ENCODE measurements at regions not wholly inside any gene's neighbourhood (a gene's known extent, or its start where the extent isn't known, plus 50 kb on each side); places are given as distances from the start of the nearest gene placed in this dataset.

DNA sequence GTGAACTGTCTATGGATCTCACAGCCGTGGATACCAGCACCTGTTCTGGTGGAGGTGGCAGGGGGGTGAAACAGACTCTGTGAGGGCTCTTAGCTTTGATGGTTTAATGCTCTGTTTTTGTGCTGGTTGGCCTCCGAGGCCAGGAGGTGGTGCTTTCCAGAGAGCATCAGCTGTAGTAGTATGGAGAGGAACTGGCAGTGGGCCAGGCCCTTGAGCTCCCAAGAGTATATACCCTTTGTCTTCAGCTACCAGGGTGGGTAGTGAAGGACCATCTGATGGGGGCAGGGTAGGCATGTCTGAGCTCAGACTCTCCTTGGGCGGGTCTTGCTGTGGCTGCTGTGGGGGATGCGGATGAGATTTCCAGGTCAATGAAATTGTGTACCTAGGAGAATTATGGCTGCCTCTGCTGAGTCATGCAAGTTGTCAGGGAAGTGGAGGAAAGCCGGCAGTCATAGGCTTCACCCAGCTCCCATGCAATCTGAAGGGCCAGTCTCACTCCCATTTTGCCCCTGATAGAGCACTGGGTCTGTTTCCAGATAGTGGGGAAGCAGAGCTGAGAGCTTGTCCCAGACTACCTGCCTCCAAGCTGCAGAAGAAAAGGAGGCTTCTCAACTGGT is 102.7 kb upstream of the AHI1 start:
- intact Hi-C loops (cut with micrococcal nuclease; ENCODE audit: unreplicated experiment), result no loop called here
- ChIA-PET POLR2A (no interaction called here), CTCF (ENCODE audit: low intra/inter-chr PET ratio, low total read pairs) (no interaction called here)
- BruUV-seq (replicated peaks), result no TSS peak
- no peaks in the 10 kb centered on the region for H3K36me3 ChIP-seq (replicated peaks in 1 of 2; ENCODE audit: control insufficient read depth in 1 of 2, insufficient read depth in 2 of 2, low read length in 2 of 2)
- H3K4me1 ChIP-seq (ENCODE audit: insufficient read depth, low read length), result no peaks in the 10 kb centered on the region
- H4K20me1 ChIP-seq (ENCODE audit: insufficient read depth, low read length), result no peaks in the 10 kb centered on the region
- H3K9me3 ChIP-seq (ENCODE audit: low read length), result no peaks in the 10 kb centered on the region
- H3K4me3 ChIP-seq (replicated peaks in 1 of 3; ENCODE audit: insufficient read depth in 1 of 3, low read depth in 2 of 3, low read length in 3 of 3), result no peak overlapping the region
- in situ Hi-C loops (cut with HindIII; ENCODE audit: extremely low pct_ligation_motif_present, low pct_unique_long_range_greater_than_20kb), result no loop called here
- no peak for FAIRE-seq
- 18% methylated on average over 5 of the region's 5 CpGs for WGBS (ENCODE audit: low lambda C conversion rate)
- no peak for DNase-seq (ENCODE audit: low spot score)
- no peak overlapping the region for H3K27ac ChIP-seq (ENCODE audit: extremely low read length, insufficient read depth, low read length)
- no peaks in the 10 kb centered on the region; a peak in 1 of 5 replicates for H3K27me3 ChIP-seq (ENCODE audit: control insufficient read depth in 1 of 2, insufficient read depth in 2 of 2, low read length in 2 of 2)
- H2AFZ ChIP-seq (ENCODE audit: low read length), result no peak overlapping the region
- H3K4me2 ChIP-seq (ENCODE audit: low read depth, low read length), result no peak overlapping the region
- no peak overlapping the region for H3K9ac ChIP-seq (ENCODE audit: insufficient read depth, low read depth, low read length)
- H3K79me2 ChIP-seq (ENCODE audit: insufficient read depth, low read length), result no peaks in the 10 kb centered on the region
- ATAC-seq, result no peak
- TF ChIP-seq, protein P1, sequence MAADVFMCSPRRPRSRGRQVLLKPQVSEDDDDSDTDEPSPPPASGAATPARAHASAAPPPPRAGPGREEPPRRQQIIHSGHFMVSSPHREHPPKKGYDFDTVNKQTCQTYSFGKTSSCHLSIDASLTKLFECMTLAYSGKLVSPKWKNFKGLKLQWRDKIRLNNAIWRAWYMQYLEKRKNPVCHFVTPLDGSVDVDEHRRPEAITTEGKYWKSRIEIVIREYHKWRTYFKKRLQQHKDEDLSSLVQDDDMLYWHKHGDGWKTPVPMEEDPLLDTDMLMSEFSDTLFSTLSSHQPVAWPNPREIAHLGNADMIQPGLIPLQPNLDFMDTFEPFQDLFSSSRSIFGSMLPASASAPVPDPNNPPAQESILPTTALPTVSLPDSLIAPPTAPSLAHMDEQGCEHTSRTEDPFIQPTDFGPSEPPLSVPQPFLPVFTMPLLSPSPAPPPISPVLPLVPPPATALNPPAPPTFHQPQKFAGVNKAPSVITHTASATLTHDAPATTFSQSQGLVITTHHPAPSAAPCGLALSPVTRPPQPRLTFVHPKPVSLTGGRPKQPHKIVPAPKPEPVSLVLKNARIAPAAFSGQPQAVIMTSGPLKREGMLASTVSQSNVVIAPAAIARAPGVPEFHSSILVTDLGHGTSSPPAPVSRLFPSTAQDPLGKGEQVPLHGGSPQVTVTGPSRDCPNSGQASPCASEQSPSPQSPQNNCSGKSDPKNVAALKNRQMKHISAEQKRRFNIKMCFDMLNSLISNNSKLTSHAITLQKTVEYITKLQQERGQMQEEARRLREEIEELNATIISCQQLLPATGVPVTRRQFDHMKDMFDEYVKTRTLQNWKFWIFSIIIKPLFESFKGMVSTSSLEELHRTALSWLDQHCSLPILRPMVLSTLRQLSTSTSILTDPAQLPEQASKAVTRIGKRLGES (CRISPR knock-in tag; IDR thresholded peaks at IDR 0.05; ENCODE audit: borderline replicate concordance), result no peak
- TF ChIP-seq, protein P2, sequence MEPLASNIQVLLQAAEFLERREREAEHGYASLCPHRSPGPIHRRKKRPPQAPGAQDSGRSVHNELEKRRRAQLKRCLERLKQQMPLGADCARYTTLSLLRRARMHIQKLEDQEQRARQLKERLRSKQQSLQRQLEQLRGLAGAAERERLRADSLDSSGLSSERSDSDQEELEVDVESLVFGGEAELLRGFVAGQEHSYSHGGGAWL (CRISPR knock-in tag; IDR thresholded peaks at IDR 0.05), result no peak
- TF ChIP-seq ZMYM3 (CRISPR knock-in tag; IDR thresholded peaks at IDR 0.05), result no peak
- TF ChIP-seq, protein P3, sequence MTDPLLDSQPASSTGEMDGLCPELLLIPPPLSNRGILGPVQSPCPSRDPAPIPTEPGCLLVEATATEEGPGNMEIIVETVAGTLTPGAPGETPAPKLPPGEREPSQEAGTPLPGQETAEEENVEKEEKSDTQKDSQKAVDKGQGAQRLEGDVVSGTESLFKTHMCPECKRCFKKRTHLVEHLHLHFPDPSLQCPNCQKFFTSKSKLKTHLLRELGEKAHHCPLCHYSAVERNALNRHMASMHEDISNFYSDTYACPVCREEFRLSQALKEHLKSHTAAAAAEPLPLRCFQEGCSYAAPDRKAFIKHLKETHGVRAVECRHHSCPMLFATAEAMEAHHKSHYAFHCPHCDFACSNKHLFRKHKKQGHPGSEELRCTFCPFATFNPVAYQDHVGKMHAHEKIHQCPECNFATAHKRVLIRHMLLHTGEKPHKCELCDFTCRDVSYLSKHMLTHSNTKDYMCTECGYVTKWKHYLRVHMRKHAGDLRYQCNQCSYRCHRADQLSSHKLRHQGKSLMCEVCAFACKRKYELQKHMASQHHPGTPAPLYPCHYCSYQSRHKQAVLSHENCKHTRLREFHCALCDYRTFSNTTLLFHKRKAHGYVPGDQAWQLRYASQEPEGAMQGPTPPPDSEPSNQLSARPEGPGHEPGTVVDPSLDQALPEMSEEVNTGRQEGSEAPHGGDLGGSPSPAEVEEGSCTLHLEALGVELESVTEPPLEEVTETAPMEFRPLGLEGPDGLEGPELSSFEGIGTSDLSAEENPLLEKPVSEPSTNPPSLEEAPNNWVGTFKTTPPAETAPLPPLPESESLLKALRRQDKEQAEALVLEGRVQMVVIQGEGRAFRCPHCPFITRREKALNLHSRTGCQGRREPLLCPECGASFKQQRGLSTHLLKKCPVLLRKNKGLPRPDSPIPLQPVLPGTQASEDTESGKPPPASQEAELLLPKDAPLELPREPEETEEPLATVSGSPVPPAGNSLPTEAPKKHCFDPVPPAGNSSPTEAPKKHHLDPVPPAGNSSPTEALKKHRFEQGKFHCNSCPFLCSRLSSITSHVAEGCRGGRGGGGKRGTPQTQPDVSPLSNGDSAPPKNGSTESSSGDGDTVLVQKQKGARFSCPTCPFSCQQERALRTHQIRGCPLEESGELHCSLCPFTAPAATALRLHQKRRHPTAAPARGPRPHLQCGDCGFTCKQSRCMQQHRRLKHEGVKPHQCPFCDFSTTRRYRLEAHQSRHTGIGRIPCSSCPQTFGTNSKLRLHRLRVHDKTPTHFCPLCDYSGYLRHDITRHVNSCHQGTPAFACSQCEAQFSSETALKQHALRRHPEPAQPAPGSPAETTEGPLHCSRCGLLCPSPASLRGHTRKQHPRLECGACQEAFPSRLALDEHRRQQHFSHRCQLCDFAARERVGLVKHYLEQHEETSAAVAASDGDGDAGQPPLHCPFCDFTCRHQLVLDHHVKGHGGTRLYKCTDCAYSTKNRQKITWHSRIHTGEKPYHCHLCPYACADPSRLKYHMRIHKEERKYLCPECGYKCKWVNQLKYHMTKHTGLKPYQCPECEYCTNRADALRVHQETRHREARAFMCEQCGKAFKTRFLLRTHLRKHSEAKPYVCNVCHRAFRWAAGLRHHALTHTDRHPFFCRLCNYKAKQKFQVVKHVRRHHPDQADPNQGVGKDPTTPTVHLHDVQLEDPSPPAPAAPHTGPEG (CRISPR knock-in tag; IDR thresholded peaks at IDR 0.05), result no peak
- TF ChIP-seq ZNF720 (CRISPR knock-in tag; IDR thresholded peaks at IDR 0.05), result no peak
- TF ChIP-seq, protein P4, sequence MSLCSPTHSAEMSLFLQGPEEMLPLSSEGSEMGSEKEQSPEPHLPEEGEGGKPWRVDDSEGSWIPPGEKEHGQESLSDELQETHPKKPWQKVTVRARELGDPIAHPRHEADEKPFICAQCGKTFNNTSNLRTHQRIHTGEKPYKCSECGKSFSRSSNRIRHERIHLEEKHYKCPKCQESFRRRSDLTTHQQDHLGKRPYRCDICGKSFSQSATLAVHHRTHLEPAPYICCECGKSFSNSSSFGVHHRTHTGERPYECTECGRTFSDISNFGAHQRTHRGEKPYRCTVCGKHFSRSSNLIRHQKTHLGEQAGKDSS (CRISPR knock-in tag; IDR thresholded peaks at IDR 0.05; ENCODE audit: borderline replicate concordance, low read depth), result no peak
- no peak for TF ChIP-seq GABPB1 (CRISPR knock-in tag; IDR thresholded peaks at IDR 0.05)
- TF ChIP-seq ZNF772 (CRISPR knock-in tag; IDR thresholded peaks at IDR 0.05), result no peak
- no peak for TF ChIP-seq ZNF883 (CRISPR knock-in tag; IDR thresholded peaks at IDR 0.05; ENCODE audit: not compliant biosample characterization)
- TF ChIP-seq NFE2L1 (CRISPR knock-in tag; IDR thresholded peaks at IDR 0.05; ENCODE audit: borderline replicate concordance), result no peak
- TF ChIP-seq, protein P5, sequence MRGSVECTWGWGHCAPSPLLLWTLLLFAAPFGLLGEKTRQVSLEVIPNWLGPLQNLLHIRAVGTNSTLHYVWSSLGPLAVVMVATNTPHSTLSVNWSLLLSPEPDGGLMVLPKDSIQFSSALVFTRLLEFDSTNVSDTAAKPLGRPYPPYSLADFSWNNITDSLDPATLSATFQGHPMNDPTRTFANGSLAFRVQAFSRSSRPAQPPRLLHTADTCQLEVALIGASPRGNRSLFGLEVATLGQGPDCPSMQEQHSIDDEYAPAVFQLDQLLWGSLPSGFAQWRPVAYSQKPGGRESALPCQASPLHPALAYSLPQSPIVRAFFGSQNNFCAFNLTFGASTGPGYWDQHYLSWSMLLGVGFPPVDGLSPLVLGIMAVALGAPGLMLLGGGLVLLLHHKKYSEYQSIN (CRISPR knock-in tag; IDR thresholded peaks at IDR 0.05; ENCODE audit: borderline replicate concordance), result no peak

All from HepG2 (cell line).